COR-L47 (cell line): ENCODE measurements at regions not wholly inside any gene's neighbourhood (a gene's known extent, or its start where the extent isn't known, plus 50 kb on each side); places are given as distances from the start of the nearest gene placed in this dataset.

ENCODE experiments used
- DNase-seq: peaks from one replicate; lab custom pipeline; 2025; lab: John Stamatoyannopoulos, UW

DNA sequence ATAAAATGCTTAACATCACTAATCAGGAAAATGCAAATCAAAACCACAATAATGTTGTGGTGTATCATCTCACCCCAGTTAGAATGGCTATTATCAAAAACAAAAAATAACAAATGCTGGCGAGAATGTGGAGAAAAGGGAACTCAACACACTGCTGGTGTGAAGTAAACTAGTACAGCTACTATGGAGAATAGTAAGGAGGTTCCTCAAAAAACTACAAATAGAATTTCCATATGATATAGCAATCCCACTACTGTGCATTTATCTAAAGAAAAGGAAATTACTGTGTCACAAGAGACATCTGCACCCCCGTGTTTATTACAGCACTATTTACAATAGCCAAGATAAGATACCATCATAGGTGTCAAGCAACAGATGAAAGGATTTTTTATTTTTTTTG, 214.5 kb upstream of the RASA1 start:
- no peak for DNase-seq

DNA sequence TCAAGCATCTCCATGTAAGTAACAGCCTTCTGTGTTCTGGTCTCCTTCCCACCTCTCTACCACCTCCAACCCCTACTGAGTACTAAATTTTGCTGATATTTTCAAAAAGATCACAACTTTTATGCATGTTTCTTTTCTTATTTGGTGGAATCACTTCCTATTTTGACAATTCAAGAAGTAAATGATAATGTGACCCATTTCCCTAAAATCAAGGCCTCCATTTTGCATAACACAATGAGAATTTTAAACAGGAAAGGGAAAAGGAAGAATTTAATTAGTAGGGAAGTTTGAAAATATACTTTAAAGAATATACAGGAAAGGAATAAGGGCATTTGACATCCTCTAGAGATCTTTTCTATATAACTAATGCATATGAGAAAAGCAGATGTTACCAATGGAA, 212.9 kb upstream of the RASA1 start:
- DNase-seq: no peak

DNA sequence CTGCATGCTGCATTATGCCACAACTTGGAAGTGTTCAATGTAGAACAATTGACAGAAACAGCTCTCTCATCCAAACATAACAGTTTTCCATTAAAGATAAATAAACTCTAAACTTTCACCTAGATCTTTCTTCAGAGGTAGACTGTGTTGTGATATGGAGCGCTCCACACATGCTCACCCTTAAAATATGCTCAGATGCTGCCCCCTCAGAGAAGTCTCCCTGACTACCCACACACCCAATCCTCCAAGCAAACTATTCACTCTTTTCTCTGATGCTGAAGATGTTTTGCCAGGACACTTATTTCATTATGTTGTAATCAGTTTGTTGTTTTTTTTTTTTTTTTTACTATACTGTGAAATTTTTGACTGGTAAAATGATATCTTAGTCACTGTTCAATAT, 206.6 kb upstream of the RASA1 start:
- no peak for DNase-seq

DNA sequence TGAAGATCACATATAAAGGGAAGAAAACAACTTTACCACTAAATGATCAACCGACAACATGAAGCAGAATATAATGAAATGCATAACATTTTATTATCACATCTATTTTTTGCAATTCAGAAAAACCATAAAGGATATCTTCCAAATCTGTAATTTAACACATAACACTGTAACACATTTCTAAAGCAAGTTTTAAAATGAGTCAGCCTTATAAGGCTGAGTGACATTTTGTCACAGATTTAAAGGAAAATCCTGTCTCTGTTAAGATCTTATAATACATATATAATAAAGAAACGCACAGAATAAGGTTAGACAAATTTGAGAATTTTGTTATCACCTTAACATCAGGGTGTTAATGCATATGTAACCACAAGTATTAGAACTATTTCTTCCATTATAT, 198.4 kb upstream of the RASA1 start:
- DNase-seq: no peak

DNA sequence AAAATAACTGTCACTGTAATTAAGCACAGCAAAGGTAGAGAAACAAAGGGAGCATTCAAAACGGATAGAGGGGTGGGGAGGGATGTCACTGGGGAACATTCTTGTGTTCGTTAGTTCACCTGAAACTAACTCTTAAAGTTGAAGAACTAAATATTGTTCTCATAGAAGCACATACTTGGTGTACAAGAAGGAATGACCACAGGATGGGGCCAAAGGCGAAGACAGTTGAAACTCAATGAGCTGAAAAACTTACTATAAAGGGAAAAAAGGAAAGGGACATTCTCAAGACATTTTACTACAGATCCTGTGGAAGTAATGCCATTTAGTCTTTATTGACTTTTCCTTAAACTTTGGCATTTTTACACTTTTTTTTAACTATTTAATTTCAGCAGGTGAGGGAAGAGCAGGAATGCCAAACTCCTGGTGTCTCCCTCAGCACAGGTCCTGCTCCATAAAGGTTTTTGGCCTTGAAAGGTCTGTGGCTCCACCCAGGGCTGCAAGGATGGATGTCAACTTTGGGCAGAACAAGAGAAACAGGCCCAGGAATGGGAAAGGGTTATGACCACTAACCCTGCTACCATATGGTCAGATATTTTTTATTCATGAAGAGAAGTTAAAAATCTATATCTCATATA, 197.6 kb upstream of the RASA1 start:
- no peak for DNase-seq

DNA sequence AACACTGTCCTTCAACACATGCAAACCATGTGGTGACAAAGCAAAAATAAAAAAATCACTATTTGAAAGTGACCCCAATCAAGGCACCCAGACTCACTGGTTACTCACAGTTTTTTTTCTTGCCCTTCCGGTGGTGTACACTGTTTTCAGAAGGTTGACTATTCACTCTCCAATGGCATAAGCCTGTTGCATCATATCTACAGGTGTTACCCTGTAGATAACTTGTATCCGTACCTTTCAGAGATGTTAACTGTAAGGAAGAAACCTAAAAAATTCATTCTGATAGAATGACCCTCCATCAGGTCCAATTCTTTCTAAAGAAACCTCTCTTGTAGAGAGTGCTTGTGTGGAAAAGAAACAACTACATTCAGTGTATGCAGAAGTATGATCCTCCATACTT, 193.6 kb upstream of the RASA1 start:
- DNase-seq: no peak

DNA sequence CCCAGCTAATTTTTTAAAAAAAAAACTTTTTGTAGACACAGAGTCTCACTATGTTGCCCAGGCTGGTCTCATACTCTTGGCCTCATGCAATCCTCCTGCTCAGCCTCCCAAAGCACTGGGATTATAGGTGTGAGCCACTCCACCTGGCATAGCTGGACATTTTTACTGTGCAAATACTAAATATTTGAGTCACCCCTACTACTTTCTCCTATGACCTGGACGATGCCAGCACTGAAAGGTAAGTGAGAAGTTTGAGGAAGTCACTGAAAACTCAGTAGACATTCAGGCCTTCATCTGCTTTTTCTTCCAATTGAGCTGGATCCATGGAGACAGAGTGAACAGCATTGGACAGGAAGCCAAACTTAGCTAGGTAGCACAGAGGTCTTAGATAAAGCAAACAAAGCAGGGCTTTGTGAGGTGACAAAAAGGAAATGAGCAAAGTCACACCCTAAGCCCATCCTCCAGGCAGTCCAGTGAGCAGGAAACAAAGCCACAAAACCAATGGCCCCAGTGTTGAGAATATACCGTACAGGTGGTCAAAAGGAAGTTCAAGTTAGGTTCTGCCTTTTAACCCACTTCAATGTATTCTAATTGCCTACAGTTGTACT, 192.6 kb upstream of the RASA1 start:
- DNase-seq: no peak

DNA sequence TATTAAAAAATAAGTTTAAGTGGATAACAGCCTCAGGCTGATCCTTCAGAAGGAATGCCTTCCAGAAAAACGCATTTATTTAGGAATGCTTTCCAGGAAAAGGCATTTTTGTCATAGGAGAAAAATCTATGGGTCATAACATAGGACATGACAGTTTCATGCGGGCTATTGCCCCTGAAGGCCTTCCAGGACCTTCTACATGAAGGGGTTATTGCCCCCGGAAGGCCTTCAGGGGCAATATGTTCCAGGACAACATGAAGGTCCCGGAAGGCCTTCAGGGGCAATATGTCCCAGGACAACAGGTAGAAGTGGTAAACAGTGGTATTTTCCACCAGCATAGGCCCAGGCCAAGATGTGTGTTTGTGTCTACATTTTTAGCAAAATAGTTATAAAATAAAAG, 191.3 kb upstream of the RASA1 start:
- no peak for DNase-seq

DNA sequence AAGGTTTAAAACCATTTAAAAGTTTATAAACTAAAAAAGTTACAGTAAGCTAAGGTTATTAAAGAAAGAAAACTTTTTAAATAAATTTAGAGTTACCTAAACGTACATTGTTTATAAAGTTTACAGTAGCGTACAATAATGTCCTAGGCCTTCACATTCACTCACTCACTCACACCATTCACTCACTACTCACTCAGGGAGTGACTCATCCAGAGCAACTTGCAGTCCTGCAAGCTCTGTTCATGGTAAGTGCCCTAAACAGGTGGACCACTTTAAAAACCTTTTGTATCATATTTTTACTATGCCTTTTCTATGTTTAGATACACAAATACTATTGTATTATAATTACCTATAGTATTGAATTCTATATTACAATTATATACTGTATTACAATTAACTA, 190.8 kb upstream of the RASA1 start:
- DNase-seq: no peak

DNA sequence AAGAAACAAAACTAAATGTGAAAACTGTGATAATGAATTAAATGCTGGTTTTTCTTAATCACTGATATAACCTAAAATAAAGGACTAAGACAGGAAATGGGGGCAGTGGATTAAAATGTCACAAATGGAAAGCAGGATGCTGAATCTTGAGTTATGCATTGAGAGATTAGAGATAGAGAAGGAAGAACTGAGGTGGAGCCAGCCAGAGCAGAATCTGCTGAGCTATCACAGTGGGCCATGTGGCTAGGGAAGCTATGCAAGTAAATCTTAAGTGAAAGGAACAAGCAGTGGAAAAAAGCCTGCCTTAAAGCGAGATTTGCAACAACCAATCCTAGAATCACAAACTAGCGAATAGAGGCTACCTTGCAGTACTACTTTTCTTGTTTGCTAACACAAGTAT, 188.5 kb upstream of the RASA1 start:
- DNase-seq: no peak

DNA sequence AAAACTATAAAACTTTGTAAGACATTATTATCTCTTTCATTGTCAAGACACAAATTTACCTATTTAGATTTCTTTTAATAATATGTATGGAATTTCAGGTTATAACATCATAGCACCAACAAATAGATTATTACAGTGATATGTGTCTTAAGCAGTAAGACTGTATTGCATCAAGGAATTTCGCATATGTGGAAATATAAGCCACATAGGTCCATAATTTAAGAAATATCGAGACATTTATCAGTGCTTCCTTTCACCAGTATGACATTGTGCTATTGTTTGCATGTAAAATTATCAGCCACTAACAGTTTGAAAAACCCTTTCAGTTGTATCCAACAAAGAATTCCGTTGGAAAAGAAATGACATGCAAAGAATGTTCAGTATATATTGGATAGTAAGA, 186.7 kb upstream of the RASA1 start:
- DNase-seq: no peak

DNA sequence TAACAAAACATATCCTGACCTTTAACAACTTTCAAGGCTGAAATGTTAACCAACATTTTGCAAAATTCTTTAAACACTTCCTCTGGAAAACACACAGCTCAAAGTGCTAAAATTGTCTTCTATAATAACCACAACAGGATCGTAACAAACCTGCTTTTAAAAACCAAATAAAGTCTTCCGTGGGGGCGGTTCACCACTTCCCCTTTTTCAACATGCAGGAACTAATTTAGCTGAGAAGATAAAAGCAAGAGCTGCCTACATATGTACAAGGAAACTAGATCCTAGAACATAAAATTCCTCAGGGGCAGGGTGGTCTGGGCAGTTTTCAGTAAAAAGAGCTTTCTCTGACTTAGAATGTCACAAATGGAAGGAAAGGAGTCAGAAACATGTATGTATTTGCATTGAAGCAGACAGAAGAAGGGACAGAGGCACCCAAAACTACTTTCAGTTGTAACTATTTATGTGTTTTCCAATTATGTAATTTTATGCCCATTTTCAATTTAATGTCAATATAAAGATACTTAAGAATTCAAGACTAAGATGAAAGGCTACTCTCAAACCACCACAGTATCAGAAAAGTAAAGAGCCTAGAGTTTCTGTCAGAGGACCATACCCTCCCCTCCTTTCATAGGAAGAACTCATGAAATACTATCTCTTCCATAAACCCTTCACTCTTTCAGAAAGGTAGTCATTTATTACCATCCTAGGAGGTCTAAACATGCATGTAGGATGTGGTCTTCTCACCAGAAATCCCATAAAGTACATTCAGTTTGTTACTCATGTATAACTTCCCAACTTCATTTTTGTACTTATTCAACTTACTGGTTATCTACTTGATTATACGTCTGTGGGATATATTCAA, 185.9 kb upstream of the RASA1 start:
- DNase-seq: no peak

DNA sequence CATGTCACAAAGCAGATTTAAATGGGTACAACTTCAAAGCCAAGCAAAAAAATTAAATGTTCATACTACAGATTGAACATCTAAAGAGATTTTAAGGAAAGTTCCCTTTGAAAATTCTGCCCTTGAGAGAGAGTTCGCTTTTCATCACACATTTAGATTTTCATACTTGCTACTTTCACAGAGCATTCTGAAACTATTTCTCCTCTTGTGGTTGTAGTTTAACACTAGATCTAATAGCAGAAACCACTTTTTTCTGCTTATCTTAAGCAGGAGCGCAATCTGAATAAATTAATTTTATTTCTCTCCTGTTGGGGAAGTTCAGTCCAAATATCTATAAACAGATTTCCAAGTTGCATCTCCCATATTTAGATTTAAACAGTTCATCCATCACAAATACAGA, 173.3 kb upstream of the RASA1 start:
- DNase-seq: no peak

DNA sequence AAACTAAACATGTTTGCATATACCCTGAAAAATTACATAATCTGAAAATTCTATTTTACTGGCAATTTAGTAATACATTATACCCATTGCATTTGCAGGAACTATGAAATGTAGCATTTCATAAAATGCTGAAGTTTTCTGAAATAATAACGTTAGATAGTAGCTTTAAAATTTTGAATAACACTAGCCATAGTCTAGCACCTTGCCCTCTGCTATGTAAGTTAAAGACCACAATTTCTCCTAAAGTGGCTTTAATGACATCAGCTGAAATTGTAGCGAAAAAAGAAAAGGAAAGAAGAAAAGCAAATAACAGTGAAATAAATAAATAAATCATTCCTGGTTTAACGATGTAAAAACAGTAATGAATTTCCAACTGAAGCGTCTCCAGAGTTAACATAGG, 172.8 kb upstream of the RASA1 start:
- no peak for DNase-seq

DNA sequence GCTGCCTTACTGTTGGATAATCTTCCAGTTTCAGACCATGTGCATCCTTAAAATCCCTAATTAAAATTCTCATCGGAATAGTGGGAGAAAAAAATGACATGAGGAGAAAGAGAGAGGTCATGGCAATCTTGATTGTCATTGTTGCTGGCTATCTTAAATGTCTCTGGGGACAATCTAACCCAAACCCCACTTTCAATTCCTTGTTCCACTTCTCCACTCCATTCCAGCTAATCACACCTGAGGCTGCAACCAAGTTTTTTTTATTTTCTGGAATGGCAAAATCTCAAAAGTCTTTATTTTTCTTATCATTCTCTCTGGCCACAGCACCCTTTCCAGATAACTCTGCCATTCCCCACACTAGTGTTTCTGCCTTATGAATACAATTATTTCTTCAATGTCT, 171.9 kb upstream of the RASA1 start:
- DNase-seq: no peak

DNA sequence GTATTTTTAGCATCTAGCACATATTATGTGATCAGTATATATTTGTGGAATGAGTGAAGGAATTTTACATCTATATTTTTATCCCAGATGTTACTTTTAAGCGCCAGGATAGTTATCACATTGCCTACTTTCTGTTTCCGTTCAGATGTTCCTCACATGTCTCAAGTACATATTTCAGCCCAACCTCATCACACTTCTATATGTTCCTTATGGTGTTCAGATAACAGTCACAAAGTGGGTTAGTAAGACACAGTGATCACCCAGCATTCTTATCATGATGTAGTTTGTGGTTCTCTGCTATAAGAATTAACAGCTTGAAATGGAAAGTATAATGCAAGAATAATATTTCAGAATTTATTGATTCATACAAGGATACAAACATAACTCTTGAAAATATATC, 170.0 kb upstream of the RASA1 start:
- DNase-seq: no peak

DNA sequence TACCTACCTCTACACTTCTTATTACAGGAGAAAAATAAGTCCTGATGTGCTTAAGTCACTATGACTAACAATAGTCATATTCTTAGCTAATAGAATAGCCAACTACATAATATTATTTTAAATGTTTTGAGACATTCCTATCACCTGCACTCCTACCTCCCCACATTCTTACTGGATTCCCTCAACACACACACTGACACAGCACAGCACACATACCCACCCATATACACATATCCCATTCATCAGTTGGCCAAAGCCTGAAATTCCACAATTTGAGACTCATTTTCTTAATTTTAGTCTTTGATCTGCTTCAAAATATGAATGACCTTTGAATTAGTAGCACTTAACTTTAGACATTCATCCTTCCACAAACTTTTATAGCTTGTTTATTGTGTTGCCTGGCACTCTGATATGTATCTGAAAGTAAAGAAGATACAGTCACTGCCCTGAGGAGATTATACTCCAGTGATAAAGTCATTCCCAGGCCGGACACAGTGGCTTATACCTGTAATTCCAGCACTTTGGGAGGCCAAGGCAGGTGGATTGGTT, 168.3 kb upstream of the RASA1 start:
- no peak for DNase-seq

DNA sequence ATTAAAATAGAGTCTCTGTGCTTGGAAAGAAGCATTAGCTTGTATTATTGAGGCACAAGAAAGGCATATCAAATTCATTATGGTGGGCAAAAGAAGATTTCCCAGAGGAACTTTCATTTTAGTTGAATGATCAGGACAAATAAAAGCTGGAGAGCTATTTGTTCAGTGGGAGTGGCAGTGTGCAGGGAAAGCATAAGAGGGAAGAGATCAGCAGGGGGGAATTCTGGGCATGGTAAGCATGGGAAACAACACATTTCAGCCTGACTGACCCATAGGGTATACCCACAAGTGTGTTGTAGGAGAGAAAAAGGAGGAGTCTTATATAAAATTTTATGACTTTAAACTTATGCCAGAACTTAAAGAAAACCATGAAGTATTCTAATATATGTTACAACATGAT, 167.7 kb upstream of the RASA1 start:
- DNase-seq: no peak

DNA sequence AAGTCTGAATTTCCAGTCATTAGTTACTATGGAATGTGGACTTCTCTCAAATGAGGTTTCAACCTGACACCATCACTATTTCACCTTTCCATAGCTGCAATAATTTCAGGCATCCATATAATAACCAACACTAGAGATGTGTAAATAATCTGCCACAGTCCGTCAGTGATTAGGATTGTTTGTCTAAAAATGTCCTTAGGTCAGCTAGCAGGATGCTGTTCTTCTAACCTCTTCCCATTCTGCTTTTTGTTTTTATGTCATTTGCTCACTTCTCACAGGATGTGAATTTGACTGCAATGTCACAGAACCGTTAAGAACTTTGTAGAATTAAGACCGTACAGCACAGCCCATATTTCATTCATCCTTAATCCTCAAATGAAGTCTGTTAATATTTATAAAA, 166.4 kb upstream of the RASA1 start:
- DNase-seq: no peak

DNA sequence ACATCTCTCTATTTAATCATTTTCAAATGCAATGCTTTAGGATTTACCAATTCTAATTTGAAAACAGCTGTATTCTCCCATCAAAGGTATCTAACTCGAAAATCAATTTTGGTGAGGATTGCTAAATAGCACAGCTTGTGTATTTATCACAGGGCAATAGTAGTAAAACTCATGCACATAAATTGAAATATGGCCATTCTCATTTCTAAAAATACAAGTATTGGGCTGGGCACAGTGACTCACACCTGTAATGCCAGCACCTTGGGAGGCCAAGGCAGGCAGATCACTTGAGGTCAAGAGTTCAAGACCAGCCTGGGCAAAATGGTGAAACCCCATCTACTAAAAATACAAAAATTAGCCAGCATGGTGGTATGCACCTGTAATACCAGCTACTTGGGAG, 164.8 kb upstream of the RASA1 start:
- no peak for DNase-seq

DNA sequence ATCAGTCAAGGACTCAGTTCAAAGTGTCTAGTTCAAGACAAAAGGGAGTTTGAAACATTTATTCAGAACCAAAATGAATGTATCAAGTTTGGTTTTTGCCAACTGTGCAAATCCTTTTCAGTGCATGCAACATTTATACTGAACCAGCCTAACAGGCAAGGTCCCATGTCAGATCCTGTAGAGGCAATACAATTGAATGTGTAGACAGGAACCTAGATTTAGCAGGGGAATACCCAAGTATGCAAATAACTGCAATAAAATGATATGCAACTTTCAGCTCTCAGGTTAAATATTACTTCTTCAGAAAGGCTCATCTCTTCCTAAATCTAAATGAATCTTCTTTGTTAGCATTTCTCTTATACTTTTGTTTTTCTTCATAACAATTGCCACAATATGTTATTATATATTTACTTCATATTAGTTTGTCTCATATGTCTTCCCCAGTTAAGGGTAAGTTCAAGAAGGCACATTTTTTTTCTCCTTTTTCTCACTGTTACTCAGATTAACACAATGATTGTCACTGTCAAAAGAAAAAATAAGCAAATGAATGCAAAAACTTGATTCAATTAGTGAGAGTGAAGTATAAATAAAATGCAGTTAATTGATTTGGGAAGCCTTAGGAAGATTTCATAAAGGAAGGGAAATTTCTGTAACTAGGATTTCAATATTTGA, 163.9 kb upstream of the RASA1 start:
- DNase-seq: no peak

DNA sequence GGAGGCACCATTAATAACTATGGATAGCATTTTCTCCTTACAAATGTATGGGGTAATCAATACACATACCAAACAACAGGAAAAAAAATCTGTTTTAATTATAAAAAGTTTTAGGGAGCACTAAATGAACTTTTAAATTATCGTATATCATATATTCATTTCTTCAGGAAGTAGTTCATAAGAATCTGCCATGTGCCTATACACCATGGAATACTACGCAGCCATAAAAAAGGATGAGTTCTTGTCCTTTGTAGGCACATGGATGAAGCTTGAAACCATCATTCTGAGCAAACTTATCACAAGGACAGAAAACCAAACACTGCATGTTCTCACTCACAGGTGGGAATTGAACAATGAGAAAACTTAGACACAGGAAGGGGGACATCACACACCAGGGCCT, 162.1 kb upstream of the RASA1 start:
- DNase-seq: no peak

DNA sequence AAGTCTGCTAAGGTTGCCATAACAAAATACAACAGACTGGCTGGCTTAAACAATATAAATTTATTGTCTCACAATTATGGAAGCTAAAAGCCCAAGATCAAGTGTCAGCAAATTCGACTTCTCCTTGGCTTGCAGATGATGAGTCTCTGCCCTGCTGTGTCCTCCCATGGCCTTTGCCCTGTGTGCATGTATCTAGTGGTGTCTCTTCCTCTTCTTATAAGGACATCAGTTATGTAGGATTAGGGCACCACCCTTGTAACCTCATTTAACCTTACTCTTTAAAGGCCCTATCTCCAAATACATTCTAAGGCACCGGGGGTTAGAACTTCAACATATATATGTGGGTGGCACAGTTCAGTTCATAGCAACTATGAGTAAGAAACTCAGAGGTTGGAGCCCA, 157.9 kb upstream of the RASA1 start:
- DNase-seq: no peak
